ENCODE measurements at regions not wholly inside any gene's neighbourhood (a gene's known extent, or its start where the extent isn't known, plus 50 kb on each side); places are given as distances from the start of the nearest gene placed in this dataset.
"Not testable (repeated sequence)": the region's sequence is repeated elsewhere in the genome, so short reads cannot be mapped to it uniquely, and the experiment has no call there.

GRCh38 chr14:37889087-37889486 is 293.7 kb downstream of the TTC6 start:
- H3K27me3 ChIP-seq (ENCODE audit: control insufficient read depth, insufficient read depth, low read length) = no peaks in the 10 kb centered on the region
- DNase-seq = peak; percentile 40
- no peak overlapping the region for H3K4me3 ChIP-seq (ENCODE audit: low read length)
- 17% methylated on average over 1 of the region's 5 CpGs for WGBS (ENCODE audit: insufficient coverage)
- no peaks in the 10 kb centered on the region for H3K36me3 ChIP-seq (ENCODE audit: control insufficient read depth, insufficient read depth, low read length)
- peaks cover 2% of the 10 kb centered on the region for H3K4me1 ChIP-seq (ENCODE audit: control insufficient read depth, insufficient read depth, low read length)
- no peaks in the 10 kb centered on the region for H3K9me3 ChIP-seq (replicated peaks; ENCODE audit: control insufficient read depth, low read depth, low read length)
- H3K27ac ChIP-seq (ENCODE audit: low read length) = no peak overlapping the region

DNA sequence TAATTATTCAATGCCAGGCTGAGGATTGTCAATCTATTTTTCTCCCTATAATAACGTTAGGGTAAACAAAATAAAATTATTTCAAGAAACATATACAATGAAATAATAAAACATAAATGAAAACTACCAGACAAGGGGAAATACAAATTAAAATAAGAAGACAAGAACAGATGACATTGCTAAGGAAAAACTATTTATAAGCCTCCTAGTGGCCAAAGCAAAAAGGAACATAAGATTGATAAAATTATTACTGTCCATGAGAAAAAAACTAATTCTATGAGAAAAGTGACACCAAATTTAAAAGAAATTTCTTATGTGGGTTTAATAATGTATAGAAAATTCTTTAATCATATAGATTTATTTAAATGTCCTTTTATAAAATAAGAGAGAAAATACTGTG is 294.7 kb downstream of the TTC6 start:
- no CpG with 5 or more reads among the region's 1 CpG for WGBS (ENCODE audit: insufficient coverage)
- no peak overlapping the region for H3K4me3 ChIP-seq (ENCODE audit: low read length)
- H3K9me3 ChIP-seq (replicated peaks; ENCODE audit: control insufficient read depth, low read depth, low read length) = no peaks in the 10 kb centered on the region
- no peak for DNase-seq
- no peaks in the 10 kb centered on the region for H3K36me3 ChIP-seq (ENCODE audit: control insufficient read depth, insufficient read depth, low read length)
- no peak overlapping the region for H3K27ac ChIP-seq (ENCODE audit: low read length)
- H3K4me1 ChIP-seq (ENCODE audit: control insufficient read depth, insufficient read depth, low read length) = peaks cover 2% of the 10 kb centered on the region
- no peaks in the 10 kb centered on the region for H3K27me3 ChIP-seq (ENCODE audit: control insufficient read depth, insufficient read depth, low read length)

- H3K36me3 ChIP-seq (ENCODE audit: control insufficient read depth, insufficient read depth, low read length); H3K4me3 ChIP-seq (ENCODE audit: low read length); H3K4me1 ChIP-seq (ENCODE audit: control insufficient read depth, insufficient read depth, low read length); H3K9me3 ChIP-seq (replicated peaks; ENCODE audit: control insufficient read depth, low read depth, low read length); H3K27me3 ChIP-seq (ENCODE audit: control insufficient read depth, insufficient read depth, low read length); H3K27ac ChIP-seq (ENCODE audit: low read length); DNase-seq: not testable (repeated sequence)
- WGBS (ENCODE audit: insufficient coverage) = 67% methylated on average over 1 of the region's 1 CpG
These were observed 296.1 kb downstream of the TTC6 start for GRCh38 chr14:37891500-37891899.

GRCh38 chr14:37894463-37894862 is 299.0 kb downstream of the TTC6 start:
- no CpG with 5 or more reads among the region's 1 CpG for WGBS (ENCODE audit: insufficient coverage)
- no peaks in the 10 kb centered on the region for H3K9me3 ChIP-seq (replicated peaks; ENCODE audit: control insufficient read depth, low read depth, low read length)
- no peak for DNase-seq

DNA sequence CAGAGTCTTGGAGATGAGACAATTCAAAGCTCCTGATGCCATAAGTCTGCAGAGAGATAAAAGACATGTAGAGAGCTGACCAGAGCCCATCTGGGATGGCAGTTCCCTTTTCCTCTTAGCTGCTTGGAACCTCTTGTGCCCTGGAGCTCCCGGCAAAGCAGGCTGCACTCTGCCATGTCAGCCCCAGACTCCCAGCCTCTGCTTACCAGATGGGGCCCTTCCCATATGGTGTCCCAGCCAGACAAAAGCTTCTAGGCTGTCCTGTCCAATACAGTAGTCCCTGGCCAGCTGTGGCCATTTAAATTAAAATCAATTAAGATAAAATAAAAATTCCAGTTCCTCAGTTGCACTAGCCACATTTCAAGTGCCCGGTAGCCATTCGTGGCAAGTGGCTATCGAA is 303.9 kb downstream of the TTC6 start:
- Histone ChIP-seq H3K4me1 (ENCODE audit: control insufficient read depth, insufficient read depth, low read length) (peaks cover 4% of the 10 kb centered on the region), H3K36me3 (ENCODE audit: control insufficient read depth, insufficient read depth, low read length) (no peaks in the 10 kb centered on the region), H3K27me3 (ENCODE audit: control insufficient read depth, insufficient read depth, low read length) (no peaks in the 10 kb centered on the region), H3K27ac (ENCODE audit: low read length) (no peak overlapping the region), H3K4me3 (ENCODE audit: low read length) (no peak overlapping the region), H3K9me3 (replicated peaks; ENCODE audit: control insufficient read depth, low read depth, low read length) (no peaks in the 10 kb centered on the region)
- WGBS (ENCODE audit: insufficient coverage) = 100% methylated on average over 1 of the region's 4 CpGs
- no peak for DNase-seq

More at GRCh38 chr14:37894463-37894862, 299.0 kb downstream of the TTC6 start:
- H3K36me3 ChIP-seq (ENCODE audit: control insufficient read depth, insufficient read depth, low read length) = no peaks in the 10 kb centered on the region
- no peak overlapping the region for H3K27ac ChIP-seq (ENCODE audit: low read length)
- H3K4me1 ChIP-seq (ENCODE audit: control insufficient read depth, insufficient read depth, low read length) = no peaks in the 10 kb centered on the region
- no peaks in the 10 kb centered on the region for H3K27me3 ChIP-seq (ENCODE audit: control insufficient read depth, insufficient read depth, low read length)
- no peak overlapping the region for H3K4me3 ChIP-seq (ENCODE audit: low read length)

- WGBS (ENCODE audit: insufficient coverage) = no CpG with 5 or more reads among the region's 1 CpG
These were observed 305.1 kb downstream of the TTC6 start for GRCh38 chr14:37900561-37900960.

GRCh38 chr14:37901978-37902377 is 305.7 kb upstream of the SSTR1 start:
- peak overlapping the region; percentile 70 for H3K27ac ChIP-seq (ENCODE audit: low read length)
- H3K9me3 ChIP-seq (replicated peaks; ENCODE audit: control insufficient read depth, low read depth, low read length) = no peaks in the 10 kb centered on the region
- no peaks in the 10 kb centered on the region for H3K36me3 ChIP-seq (ENCODE audit: control insufficient read depth, insufficient read depth, low read length)
- H3K27me3 ChIP-seq (ENCODE audit: control insufficient read depth, insufficient read depth, low read length) = no peaks in the 10 kb centered on the region
- no peak overlapping the region for H3K4me3 ChIP-seq (ENCODE audit: low read length)
- peaks cover 4% of the 10 kb centered on the region for H3K4me1 ChIP-seq (ENCODE audit: control insufficient read depth, insufficient read depth, low read length)
- WGBS (ENCODE audit: insufficient coverage) = no CpG with 5 or more reads among the region's 6 CpGs
- DNase-seq = peak; percentile 90

More at GRCh38 chr14:37900561-37900960, 305.1 kb downstream of the TTC6 start:
- Histone ChIP-seq H3K27me3 (ENCODE audit: control insufficient read depth, insufficient read depth, low read length) (no peaks in the 10 kb centered on the region), H3K9me3 (replicated peaks; ENCODE audit: control insufficient read depth, low read depth, low read length) (no peaks in the 10 kb centered on the region), H3K36me3 (ENCODE audit: control insufficient read depth, insufficient read depth, low read length) (no peaks in the 10 kb centered on the region), H3K4me1 (ENCODE audit: control insufficient read depth, insufficient read depth, low read length) (peaks cover 4% of the 10 kb centered on the region), H3K4me3 (ENCODE audit: low read length) (no peak overlapping the region), H3K27ac (ENCODE audit: low read length) (no peak overlapping the region)
- DNase-seq = no peak

GRCh38 chr14:37903343-37904191 is 304.1 kb upstream of the SSTR1 start:
- Histone ChIP-seq H3K36me3 (ENCODE audit: control insufficient read depth, insufficient read depth, low read length) (no peaks in the 10 kb centered on the region), H3K4me1 (ENCODE audit: control insufficient read depth, insufficient read depth, low read length) (peaks cover 4% of the 10 kb centered on the region), H3K4me3 (ENCODE audit: low read length) (no peak overlapping the region), H3K27ac (ENCODE audit: low read length) (no peak overlapping the region), H3K27me3 (ENCODE audit: control insufficient read depth, insufficient read depth, low read length) (no peaks in the 10 kb centered on the region), H3K9me3 (replicated peaks; ENCODE audit: control insufficient read depth, low read depth, low read length) (no peaks in the 10 kb centered on the region)
- peak; percentile 68 for DNase-seq
- no CpG with 5 or more reads among the region's 10 CpGs for WGBS (ENCODE audit: insufficient coverage)

- no peak for DNase-seq
- H3K36me3 ChIP-seq (ENCODE audit: control insufficient read depth, insufficient read depth, low read length) = no peaks in the 10 kb centered on the region
- H3K27ac ChIP-seq (ENCODE audit: low read length) = no peak overlapping the region
- H3K27me3 ChIP-seq (ENCODE audit: control insufficient read depth, insufficient read depth, low read length) = no peaks in the 10 kb centered on the region
- H3K9me3 ChIP-seq (replicated peaks; ENCODE audit: control insufficient read depth, low read depth, low read length) = no peaks in the 10 kb centered on the region
- H3K4me3 ChIP-seq (ENCODE audit: low read length) = no peak overlapping the region
- no CpG with 5 or more reads among the region's 2 CpGs for WGBS (ENCODE audit: insufficient coverage)
- H3K4me1 ChIP-seq (ENCODE audit: control insufficient read depth, insufficient read depth, low read length) = no peaks in the 10 kb centered on the region
These were observed 283.1 kb upstream of the SSTR1 start for GRCh38 chr14:37924622-37925021.

GRCh38 chr14:37932008-37932407 is 275.7 kb upstream of the SSTR1 start:
- Histone ChIP-seq H3K4me3 (ENCODE audit: low read length) (no peak overlapping the region), H3K36me3 (ENCODE audit: control insufficient read depth, insufficient read depth, low read length) (no peaks in the 10 kb centered on the region), H3K27ac (ENCODE audit: low read length) (no peak overlapping the region), H3K27me3 (ENCODE audit: control insufficient read depth, insufficient read depth, low read length) (no peaks in the 10 kb centered on the region), H3K9me3 (replicated peaks; ENCODE audit: control insufficient read depth, low read depth, low read length) (no peaks in the 10 kb centered on the region), H3K4me1 (ENCODE audit: control insufficient read depth, insufficient read depth, low read length) (no peaks in the 10 kb centered on the region)
- DNase-seq = peak; percentile 1
- WGBS (ENCODE audit: insufficient coverage) = no CpG with 5 or more reads among the region's 6 CpGs
